ENCODE measurements at regions not wholly inside any gene's neighbourhood (a gene's known extent, or its start where the extent isn't known, plus 50 kb on each side); places are given as distances from the start of the nearest gene placed in this dataset.

- Histone ChIP-seq H4K5ac (ENCODE audit: insufficient read length, low read depth, low read length) (no peak overlapping the region), H3K27ac (ENCODE audit: low read depth, low read length) (no peak overlapping the region), H3K36me3 (ENCODE audit: control insufficient read depth in 2 of 4, insufficient read depth in 4 of 4, low read length in 3 of 4) (no peaks in the 10 kb centered on the region), H3K23ac (ENCODE audit: insufficient read length) (no peak overlapping the region), H3K14ac (ENCODE audit: insufficient read length) (no peak overlapping the region), H2BK120ac (replicated peaks; ENCODE audit: low read depth, low read length) (no peak overlapping the region), H3K79me2 (ENCODE audit: control insufficient read depth in 1 of 2, insufficient read depth in 2 of 2, low read length in 2 of 2) (no peaks in the 10 kb centered on the region), H3K4me3 (ENCODE audit: extremely low read depth in 1 of 4, insufficient read depth in 2 of 4, low read depth in 3 of 4, low read length in 4 of 4) (no peak overlapping the region), H2BK15ac (ENCODE audit: low read length) (no peak overlapping the region), H3K18ac (ENCODE audit: extremely low read depth, low read length) (no peak overlapping the region), H3K79me1 (ENCODE audit: low read depth, low read length) (no peaks in the 10 kb centered on the region), H4K8ac (ENCODE audit: extremely low read depth, insufficient read depth, low read length) (no peak overlapping the region), H3K4ac (replicated peaks; ENCODE audit: insufficient read length, low read depth, low read length) (no peak overlapping the region), H4K20me1 (replicated peaks in 1 of 2; ENCODE audit: control insufficient read depth in 1 of 2, insufficient read depth in 2 of 2, low read length in 2 of 2) (no peaks in the 10 kb centered on the region), H3K9ac (replicated peaks in 1 of 4; ENCODE audit: extremely low read depth in 1 of 4, low read depth in 3 of 4, low read length in 3 of 4) (no peak overlapping the region), H2AFZ (ENCODE audit: low read length) (no peak overlapping the region), H2BK20ac (ENCODE audit: low read length) (no peak overlapping the region), H3K27me3 (replicated peaks in 1 of 4; ENCODE audit: control insufficient read depth in 3 of 4, extremely low read depth in 1 of 4, insufficient read depth in 3 of 4, low read length in 3 of 4) (no peaks in the 10 kb centered on the region), H2AK5ac (ENCODE audit: low read depth, low read length) (no peak overlapping the region), H3K9me3 (ENCODE audit: insufficient read depth in 2 of 2, low read depth in 1 of 2, low read length in 1 of 2) (no peaks in the 10 kb centered on the region), H3K56ac (replicated peaks; ENCODE audit: insufficient read length, low read depth, low read length) (no peak overlapping the region), H3K23me2 (ENCODE audit: low read depth, low read length) (no peaks in the 10 kb centered on the region), H4K91ac (replicated peaks; ENCODE audit: insufficient read length, low read length) (no peak overlapping the region), H2BK5ac (ENCODE audit: low read depth, low read length) (no peak overlapping the region), H3K4me1 (replicated peaks in 1 of 4; ENCODE audit: control insufficient read depth in 3 of 4, insufficient read depth in 4 of 4, low read length in 3 of 4) (no peaks in the 10 kb centered on the region; a peak in 1 of 7 replicates), H3K4me2 (ENCODE audit: insufficient read depth in 1 of 2, low read depth in 2 of 2, low read length in 2 of 2) (no peak overlapping the region), H2BK12ac (ENCODE audit: low read depth, low read length) (no peak overlapping the region)
- ChIA-PET CTCF (ENCODE audit: partially characterized antibody) (no interaction called here), POLR2A (ENCODE audit: partially characterized antibody) (no interaction called here)
- FAIRE-seq (no peak), DNase-seq (ENCODE audit: low read depth in 1 of 2, low spot score in 2 of 2) (no peak)
- TF ChIP-seq TAF1 (IDR thresholded peaks at IDR 0.05; ENCODE audit: low read depth, low read length) (no peak), HDAC2 (IDR thresholded peaks at IDR 0.05; ENCODE audit: borderline replicate concordance in 1 of 2, low read depth in 2 of 2, low read length in 2 of 2) (no peak), SIRT6 (IDR thresholded peaks at IDR 0.05; ENCODE audit: low read length) (no peak), TAF7 (optimal IDR thresholded peaks at IDR 0.05; ENCODE audit: borderline replicate concordance, low read depth, low read length) (no peak), JUND (IDR thresholded peaks at IDR 0.05; ENCODE audit: low read length) (no peak), MAX (IDR thresholded peaks at IDR 0.05) (no peak), SAP30 (IDR thresholded peaks at IDR 0.05; ENCODE audit: insufficient read depth, insufficient replicate concordance, low read length) (no peak), NRF1 (IDR thresholded peaks at IDR 0.05; ENCODE audit: low read depth, low read length) (no peak), TEAD4 (IDR thresholded peaks at IDR 0.05; ENCODE audit: low read depth, low read length) (no peak), CEBPB (IDR thresholded peaks at IDR 0.05; ENCODE audit: low read depth, low read length) (no peak), POLR2A (IDR thresholded peaks at IDR 0.05; ENCODE audit: control extremely low read depth in 1 of 2, low read depth in 2 of 2, low read length in 2 of 2) (no peak), ASH2L (IDR thresholded peaks at IDR 0.05; ENCODE audit: low read length) (no peak), ATF3 (IDR thresholded peaks at IDR 0.05; ENCODE audit: insufficient read depth, low read depth, low read length) (no peak), SIX5 (IDR thresholded peaks at IDR 0.05; ENCODE audit: low read depth, low read length) (no peak), RFX5 (IDR thresholded peaks at IDR 0.05; ENCODE audit: borderline replicate concordance, low read depth, low read length) (no peak)
Measured at GRCh38 chr18:39319141-39319540, 1753.5 kb upstream of the CELF4 start.

Data from H1 (cell line).